Mucosa of descending colon (tissue), 3 donors: ENCODE measurements at regions not wholly inside any gene's neighbourhood (a gene's known extent, or its start where the extent isn't known, plus 50 kb on each side); places are given as distances from the start of the nearest gene placed in this dataset.

Experiments
- ATAC-seq: fragments of 200-7000 bp; cut with Tn5 transposase; one replicate; pipeline ENCODE4 v1.9.1; 2020; ENCODE audit warnings: mild to moderate bottlenecking, moderate library complexity
- DNase-seq, 3 donors: peaks; one replicate each; pipeline ENCODE4 v3.0.0-alpha.2; 2020
- H3K36me3 ChIP-seq: fragments of 200-600 bp; one replicate; pipeline ENCODE4 v1.8.0; 2021; ENCODE audit warnings: low read depth, mild to moderate bottlenecking
- H3K4me1 ChIP-seq: fragments of 200-600 bp; one replicate; pipeline ENCODE4 v1.8.0; 2021; ENCODE audit warnings: low read depth, mild to moderate bottlenecking
- H3K4me3 ChIP-seq: fragments of 200-600 bp; one replicate; pipeline ENCODE4 v1.8.0; 2021; ENCODE audit warnings: mild to moderate bottlenecking
- H3K9me3 ChIP-seq: fragments of 200-600 bp; one replicate; pipeline ENCODE4 v1.8.0; 2021; ENCODE audit warnings: mild to moderate bottlenecking
- CTCF ChIP-seq: fragments of 200-600 bp; IDR thresholded peaks from one replicate; pipeline ENCODE4 v1.8.0; 2022; ENCODE audit warnings: antibody characterized with exemption, mild to moderate bottlenecking
- intact Hi-C, 2 donors: fragments of 100-400 bp; cut with DNase I in 1 of 2; cut with micrococcal nuclease in 1 of 2; formaldehyde crosslinking; loops; one replicate each; pipeline versions ENCODE4 v1.11.0 to v1.11.1; 2022; cut with DNase I, micrococcal nuclease
- donor health status: DM: no; HTN: no; CAD: no; lungs with moderate emphysema.
- donor health status: DM: no; HTN: no; CAD: no.
- donor health status: DM: no; HTN: yes; CAD: no.

GRCh38 chr18:76621226-76621625 lies 126.2 kb upstream of the ZNF516 start:
- Histone ChIP-seq H3K4me3 (no peak overlapping the region), H3K9me3 (no peaks in the 10 kb centered on the region), H3K4me1 (peaks cover 14% of the 10 kb centered on the region), H3K36me3 (no peaks in the 10 kb centered on the region)
- intact Hi-C loops: no loop called here
- peak; percentile 45 for ATAC-seq
- TF ChIP-seq CTCF: no peak
- no peak for DNase-seq

DNA sequence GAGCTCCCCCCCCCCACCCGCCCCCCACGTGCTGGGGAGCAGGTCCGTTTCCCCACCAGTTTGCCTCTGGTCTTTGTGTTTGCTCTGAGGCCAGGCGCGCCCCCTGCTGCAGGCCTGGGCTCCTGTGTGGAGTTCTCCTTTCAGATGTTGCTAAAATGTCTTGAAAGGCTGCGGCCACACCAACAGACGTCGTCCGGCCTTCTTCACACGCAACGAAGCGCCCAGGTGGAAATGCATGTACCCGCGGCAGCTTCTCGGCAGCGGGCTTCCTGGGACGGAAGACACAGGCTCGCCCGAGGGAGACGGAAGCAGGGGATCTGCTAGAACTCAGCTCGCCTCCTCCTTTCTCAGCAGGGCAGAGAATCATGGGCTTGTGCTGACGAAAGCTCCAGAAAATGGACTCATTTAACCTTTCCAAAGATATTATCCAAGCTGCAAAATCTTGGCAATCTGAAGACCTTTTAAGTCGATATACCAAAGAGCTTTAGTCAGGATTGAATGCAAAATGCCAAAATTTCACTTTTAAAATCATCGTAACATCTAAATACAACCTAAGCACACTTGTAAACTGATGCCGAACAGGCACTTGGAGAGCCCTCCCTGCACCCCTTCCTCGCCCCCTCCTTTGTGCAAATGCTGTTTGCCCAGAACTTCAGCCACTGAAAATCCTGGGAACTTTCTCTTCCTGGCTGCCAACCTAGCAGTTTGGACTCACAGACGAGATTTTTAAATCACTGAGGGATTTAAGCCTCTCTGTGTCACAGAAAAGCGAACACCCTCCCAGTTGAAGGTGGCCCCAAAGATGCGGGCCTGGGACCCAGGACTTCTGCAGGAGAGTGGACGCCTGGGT lies 125.5 kb upstream of the ZNF516 start:
- TF ChIP-seq CTCF: no peak
- H3K4me1 ChIP-seq: peaks cover 14% of the 10 kb centered on the region
- intact Hi-C loops: no loop called here
- no peak overlapping the region for H3K4me3 ChIP-seq
- DNase-seq (peak; percentile 62 to 73 (median 69)), ATAC-seq (peak; percentile 75)
- H3K36me3 ChIP-seq: no peaks in the 10 kb centered on the region
- H3K9me3 ChIP-seq: no peaks in the 10 kb centered on the region

GRCh38 chr18:76619621-76620315 lies 124.7 kb upstream of the ZNF516 start:
- TF ChIP-seq CTCF: no peak
- ATAC-seq (peak; percentile 37), DNase-seq (peak in 2 of 3 donors; percentile 43 to 45)
- Histone ChIP-seq H3K9me3 (no peaks in the 10 kb centered on the region), H3K36me3 (no peaks in the 10 kb centered on the region), H3K4me3 (no peak overlapping the region), H3K4me1 (peaks cover 14% of the 10 kb centered on the region)
- intact Hi-C loops: no loop called here

GRCh38 chr18:76619261-76619620 lies 124.2 kb upstream of the ZNF516 start:
- no peak for TF ChIP-seq CTCF
- Histone ChIP-seq H3K36me3 (no peaks in the 10 kb centered on the region), H3K4me1 (peaks cover 14% of the 10 kb centered on the region), H3K9me3 (no peaks in the 10 kb centered on the region), H3K4me3 (no peak overlapping the region)
- intact Hi-C loops: no loop called here
- ATAC-seq: no peak
- peak in 1 of 3 donors; percentile 22 for DNase-seq

DNA sequence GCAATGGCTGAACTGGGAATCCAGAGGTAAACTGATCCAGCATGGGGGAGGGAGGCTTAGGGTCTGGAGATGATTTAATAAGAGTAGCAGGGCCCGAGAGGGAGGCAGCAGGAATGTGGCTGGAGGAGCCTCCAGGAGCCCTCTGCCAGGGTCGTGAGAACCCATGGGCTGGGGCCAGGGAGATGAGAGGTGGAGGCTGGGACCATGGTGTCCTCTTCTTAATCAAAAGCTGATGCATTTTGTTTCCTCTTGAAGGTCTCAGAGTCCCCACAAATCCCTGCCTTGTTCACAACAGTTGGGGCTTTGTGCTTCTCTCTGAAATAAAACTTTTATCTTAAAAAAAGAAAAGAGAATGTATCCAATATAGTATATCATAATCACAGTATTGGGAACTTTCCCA lies 123.7 kb upstream of the ZNF516 start:
- H3K36me3 ChIP-seq: no peaks in the 10 kb centered on the region
- no peaks in the 10 kb centered on the region for H3K9me3 ChIP-seq
- intact Hi-C loops: no loop called here
- ATAC-seq (no peak), DNase-seq (no peak)
- H3K4me1 ChIP-seq: peaks cover 14% of the 10 kb centered on the region
- TF ChIP-seq CTCF: no peak
- no peak overlapping the region for H3K4me3 ChIP-seq
